ENCODE measurements at regions not wholly inside any gene's neighbourhood (a gene's known extent, or its start where the extent isn't known, plus 50 kb on each side); places are given as distances from the start of the nearest gene placed in this dataset.

GRCh38 chr4:104899863-104900262 lies 246.8 kb upstream of the TET2 start:
- no peak for DNase-seq

DNA sequence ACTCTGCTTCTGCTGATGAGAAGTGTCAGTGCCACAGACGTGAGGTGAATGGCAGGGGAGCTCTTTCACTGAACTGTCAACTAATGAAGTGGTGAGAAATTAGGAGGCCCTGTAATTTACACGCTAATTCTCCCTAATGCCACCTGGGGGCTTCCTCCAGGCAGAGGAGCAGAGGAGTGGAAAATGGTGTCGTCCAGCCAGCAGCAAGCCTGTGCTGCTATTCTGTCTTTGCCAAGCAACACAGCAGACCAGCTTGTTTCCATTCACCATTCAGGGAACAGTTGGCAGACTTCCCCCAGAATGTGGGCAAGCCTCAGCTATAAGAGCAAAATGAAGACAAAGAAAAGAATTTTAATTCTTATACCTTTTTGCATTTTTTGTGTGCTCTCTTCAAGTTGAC lies 245.2 kb upstream of the TET2 start:
- peak; percentile 20 for DNase-seq

- no peak for DNase-seq
These were observed 244.6 kb upstream of the TET2 start for GRCh38 chr4:104901961-104902605.

- DNase-seq = no peak
These were observed 241.6 kb upstream of the TET2 start for GRCh38 chr4:104905065-104905464.

GRCh38 chr4:104905546-104905945 lies 241.1 kb upstream of the TET2 start:
- no peak for DNase-seq

DNA sequence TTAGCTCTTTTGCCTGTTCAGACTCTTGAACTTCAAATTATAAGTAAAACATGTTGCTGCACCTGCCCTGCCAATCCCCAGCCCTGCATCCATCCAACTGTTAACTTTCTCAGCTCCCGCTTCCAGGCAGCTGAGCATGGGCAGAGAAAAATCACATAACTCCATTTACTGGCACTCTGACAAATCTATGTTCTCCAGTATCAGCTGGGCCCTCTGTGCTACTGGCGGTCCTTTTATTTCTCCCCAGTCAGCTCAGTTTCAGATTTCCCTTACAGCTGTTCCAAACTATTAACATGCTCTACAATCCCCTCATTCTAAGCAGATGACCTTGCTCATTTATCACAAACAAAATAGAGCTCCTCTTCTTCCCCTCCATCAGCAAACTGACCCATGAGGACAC lies 240.4 kb upstream of the TET2 start:
- peak; percentile 20 for DNase-seq

GRCh38 chr4:104907074-104907649 lies 239.5 kb upstream of the TET2 start:
- DNase-seq = no peak

GRCh38 chr4:104907991-104908390 lies 238.7 kb upstream of the TET2 start:
- DNase-seq = no peak

DNA sequence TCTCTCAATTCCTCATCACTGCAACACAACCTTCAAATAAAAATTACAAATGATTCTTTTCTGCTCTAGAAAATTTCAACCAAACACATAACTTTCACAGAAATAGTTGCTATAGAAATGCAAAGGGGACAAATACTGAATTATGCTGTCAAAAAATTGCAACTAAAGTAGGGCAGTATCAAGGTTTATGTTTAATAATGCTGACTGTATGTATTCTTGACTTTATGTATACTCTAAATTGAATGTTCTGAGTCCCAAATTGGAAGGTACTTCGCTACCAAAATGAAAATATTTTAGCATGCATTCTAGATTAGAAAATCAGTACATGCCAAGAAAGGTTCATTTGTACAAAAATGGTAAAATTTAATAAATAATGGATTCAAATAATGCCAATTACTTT lies 237.3 kb upstream of the TET2 start:
- DNase-seq = no peak

- no peak for DNase-seq
These were observed 234.2 kb upstream of the TET2 start for GRCh38 chr4:104912518-104912917.

DNA sequence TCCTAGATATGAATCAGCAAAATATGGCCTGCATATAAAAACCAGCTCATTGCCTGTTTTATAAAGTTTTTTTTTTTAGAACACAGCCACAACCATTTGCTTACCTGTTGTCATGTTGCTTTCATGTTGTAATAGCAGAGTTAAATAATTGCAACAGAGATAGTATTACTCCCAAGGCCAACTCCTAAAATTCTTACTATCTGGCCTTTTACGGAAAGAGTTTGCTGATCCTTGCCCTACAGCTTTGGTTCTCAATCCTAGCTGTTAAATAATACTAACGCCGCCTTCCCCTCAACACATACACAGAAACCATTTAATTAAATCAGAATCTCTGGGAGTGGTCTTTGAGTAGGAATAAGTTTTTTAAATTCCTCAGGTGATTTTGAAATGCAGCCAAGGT lies 231.3 kb upstream of the TET2 start:
- no peak for DNase-seq

DNA sequence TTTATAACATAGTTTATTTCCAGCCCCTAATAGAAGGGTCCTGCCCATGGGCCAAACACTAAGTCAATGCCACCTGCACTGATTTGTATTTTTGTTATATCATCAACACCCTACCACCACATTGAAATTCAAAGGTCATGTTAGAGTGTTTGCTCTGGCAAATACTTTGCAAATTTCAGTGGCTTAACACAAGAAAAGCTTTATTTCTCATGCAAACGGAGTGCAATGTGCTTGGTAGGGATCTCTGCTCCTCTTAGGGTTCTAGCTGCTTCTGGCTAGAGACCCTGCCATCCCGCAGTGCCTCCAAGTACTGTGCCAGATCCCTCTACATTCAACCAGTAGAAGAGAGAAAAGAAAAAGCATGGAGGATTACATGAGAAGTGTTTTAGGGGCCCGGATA lies 230.8 kb upstream of the TET2 start:
- no peak for DNase-seq

GRCh38 chr4:104919406-104919805 lies 227.3 kb upstream of the TET2 start:
- peak; percentile 75 for DNase-seq

DNA sequence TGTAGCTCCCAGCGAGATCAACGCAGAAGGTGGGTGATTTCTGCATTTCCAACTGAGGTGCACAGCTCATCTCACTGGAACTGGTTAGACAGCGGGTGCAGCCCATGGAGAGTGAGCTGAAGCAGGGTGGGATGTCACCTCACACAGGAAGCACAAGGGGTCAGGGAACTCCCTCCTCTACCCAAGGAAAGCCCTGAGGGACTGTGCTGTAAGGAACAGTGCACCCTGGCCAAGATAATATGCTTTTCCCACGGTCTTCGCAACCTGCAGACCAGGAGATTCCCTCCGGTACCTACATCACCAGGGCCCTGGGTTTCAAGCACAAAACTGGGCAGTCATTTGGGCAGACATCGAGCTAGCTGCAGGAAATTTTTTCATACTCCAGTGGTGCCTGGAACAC lies 216.4 kb upstream of the TET2 start:
- DNase-seq = no peak

DNA sequence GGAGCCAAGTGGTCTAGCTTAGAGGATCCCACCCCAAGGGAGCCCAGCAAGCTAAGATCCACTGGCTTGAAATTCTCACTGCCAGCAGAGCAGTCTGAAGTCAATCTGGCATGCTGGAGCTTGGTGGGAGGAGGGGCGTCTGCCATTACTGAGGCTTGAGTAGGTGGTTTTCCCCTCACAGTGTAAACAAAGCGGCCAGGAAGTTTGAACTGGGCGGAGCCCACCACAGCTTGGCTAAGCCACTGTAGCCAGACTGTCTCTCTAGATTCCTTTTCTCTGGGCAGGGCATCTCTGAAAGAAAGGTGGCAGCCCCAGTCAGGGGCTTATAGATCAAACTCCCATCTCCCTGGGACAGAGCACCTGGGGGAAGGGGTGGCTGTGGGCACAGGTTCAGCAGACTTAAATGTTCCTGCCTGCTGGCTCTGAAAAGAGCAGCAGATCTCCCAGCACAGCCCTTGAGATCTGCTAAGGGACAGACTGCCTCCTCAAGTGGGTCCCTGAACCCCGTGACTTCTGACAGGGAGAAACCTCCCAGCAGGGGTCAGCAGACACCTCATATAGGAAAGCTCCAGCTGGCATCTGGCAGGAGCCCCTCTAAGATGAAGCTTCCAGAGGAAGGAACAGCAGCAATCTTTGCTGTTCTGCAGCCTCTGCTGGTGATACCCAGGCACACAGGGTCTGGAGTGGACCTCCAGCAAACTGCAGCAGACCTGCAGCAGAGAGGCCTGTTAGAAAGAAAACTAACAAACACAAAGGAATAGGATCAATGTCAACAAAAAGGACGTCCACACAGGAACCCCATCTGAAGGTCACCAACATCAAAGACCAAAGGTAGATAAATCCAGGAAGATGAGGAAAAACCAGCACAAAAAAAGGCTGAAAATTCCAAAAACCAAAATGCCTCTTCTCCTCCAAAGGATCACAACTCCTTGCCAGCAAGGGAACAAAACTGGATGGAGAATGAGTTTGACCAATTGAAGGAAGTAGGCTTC lies 215.6 kb upstream of the TET2 start:
- DNase-seq = peak; percentile 20

DNA sequence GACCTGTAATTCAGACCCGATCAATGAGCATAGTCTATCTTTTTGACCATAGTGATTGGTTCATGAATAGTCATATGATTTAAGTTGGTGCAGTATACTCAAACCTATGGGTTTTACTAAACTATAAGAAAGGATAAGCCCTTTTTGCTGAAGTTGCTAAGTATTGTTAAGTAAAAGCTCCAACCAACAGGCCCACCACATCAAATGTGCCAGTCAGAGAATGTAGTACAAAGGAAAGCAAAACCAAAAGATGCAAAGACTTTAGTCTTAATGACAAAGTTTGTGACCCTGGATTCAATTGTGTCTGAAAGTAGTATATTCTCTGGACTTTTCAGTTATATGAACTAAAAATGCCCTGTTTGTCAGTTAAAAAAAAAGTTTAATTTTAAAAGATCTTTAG lies 208.1 kb upstream of the TET2 start:
- no peak for DNase-seq

DNA sequence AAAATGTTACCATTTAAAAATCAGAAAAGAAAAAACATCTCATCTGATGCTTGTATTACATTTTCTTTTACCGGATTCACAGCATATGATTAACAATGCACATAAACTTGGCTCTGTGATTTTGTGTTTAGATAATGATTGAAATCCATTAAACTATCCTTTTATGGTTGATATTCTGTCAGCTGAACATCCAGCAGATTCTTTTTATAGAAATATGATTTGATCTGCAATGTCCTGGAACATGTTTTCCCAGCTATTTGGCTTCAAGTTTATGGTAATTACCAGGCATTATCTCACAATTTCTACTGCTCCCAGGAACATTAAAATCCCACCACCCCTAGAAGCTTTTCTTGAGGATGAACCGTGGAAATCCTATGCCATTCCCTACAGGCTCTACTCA lies 205.7 kb upstream of the TET2 start:
- DNase-seq = no peak

DNA sequence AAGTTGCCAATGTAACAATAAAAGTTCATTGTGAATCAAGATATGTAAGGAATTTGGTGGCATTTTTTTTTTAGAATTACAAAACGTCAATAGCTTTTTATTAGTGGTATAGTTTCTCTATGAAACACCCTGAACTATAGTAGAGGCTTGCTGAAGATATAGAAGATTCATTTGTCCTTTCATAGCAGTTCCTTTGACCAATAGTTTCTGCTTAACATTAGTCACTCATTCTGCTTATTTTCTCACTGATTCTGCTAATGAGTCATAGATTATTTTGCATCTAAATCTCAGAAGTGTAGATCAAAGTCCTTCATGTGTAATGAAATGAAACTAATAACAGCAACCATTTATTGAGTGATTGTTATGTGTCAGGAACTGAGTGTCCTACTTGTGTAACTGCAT lies 205.0 kb upstream of the TET2 start:
- no peak for DNase-seq

- no peak for DNase-seq
These were observed 203.5 kb upstream of the TET2 start for GRCh38 chr4:104942990-104943743.

DNA sequence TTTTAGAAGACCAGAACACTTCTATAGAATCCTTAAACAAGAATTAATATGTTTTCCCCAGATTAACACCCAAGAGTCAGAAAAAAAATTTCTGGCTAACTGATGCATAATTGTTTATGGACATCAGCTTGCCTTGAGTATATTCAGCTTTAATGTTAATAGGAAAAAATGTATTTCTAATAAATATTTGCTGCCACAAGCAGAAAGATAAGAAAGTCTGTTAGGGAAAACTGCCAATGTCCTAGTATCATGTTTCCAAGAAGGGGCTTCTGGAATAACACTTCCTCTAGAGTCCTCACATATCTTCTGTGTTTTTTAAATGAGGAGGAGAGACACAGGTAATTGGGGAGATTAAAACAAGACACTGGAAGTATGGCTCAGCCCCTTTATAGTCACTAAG lies 202.1 kb upstream of the TET2 start:
- DNase-seq = no peak

DNA sequence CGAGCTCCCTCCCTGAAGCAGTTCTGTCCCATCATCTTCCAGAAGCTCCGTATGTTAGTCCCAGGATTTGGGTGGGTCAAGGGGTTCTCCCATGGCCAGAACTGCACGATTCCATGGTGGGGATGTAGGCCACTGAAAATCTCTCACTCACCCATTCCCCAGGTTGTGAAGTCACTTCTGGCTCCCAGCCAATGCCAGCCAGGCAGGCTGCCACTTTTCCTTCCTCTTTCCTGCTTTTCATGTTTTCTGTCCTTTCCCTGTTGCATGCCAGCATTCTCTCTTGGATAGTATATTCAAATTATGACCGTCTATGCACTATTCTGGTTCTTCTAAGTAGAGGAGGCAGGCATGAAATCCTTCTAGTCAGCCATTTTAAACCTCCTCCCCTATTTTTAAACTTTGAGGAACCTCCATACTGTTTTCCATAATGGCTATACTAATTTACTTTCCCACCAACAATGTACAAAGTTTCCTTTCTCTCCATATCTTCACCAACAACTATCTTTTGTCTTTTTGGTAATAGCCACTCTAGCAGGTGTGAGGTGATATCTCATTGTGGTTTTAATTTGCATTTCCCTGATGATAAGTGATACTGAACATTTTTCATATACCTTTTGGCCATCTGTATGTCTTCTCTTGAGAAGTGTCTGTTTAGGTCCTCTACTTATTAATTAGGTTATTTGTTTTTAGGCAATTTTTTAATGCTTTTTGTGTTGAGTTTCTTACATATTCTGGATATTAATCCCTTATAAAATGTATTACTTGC lies 182.1 kb upstream of the TET2 start:
- DNase-seq = no peak

DNA sequence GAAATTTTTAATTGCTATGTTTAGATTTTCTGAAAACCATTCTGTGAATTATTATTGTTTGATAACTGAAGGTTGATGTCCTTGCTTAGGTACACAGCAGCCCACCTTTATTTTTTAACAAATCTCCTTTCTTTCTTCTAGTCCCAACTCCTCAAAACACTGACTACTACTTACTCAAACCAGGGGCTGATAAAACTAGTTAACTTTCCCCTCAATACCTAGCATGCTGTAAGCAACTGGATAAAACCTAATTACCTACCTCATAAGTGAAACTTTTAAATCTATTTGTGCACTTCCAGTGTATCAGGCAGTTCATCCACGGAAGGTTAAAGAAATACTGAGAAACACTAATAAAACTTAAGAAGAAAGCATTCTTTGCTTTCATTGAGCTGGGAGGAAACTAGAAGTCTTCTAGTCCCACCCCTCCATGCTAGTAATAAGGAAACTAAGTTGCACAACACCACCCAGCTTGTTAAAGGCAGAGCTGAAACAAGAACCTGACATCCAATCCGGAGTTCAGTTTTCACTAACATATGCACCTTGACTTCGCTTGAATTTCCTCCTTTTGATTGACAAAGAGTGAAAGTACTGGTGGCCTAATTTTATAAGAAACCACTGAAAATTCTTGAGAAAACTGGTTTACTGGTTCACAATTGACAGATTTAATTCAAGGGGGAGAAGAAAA lies 180.2 kb upstream of the TET2 start:
- DNase-seq = no peak
